HL-60/S4 treated with retinoic acid at 250 ng/mL for 4 days and 3 days (cell line): ENCODE measurements at regions not wholly inside any gene's neighbourhood (a gene's known extent, or its start where the extent isn't known, plus 50 kb on each side); places are given as distances from the start of the nearest gene placed in this dataset.

Source experiments
- in situ Hi-C: fragments of 300-500 bp; cut with MboI; formaldehyde crosslinking; loops from 2 replicates; pipeline ENCODE4 v1.7.0; 2022; ENCODE audit warnings: low sequenced_read_pairs

DNA sequence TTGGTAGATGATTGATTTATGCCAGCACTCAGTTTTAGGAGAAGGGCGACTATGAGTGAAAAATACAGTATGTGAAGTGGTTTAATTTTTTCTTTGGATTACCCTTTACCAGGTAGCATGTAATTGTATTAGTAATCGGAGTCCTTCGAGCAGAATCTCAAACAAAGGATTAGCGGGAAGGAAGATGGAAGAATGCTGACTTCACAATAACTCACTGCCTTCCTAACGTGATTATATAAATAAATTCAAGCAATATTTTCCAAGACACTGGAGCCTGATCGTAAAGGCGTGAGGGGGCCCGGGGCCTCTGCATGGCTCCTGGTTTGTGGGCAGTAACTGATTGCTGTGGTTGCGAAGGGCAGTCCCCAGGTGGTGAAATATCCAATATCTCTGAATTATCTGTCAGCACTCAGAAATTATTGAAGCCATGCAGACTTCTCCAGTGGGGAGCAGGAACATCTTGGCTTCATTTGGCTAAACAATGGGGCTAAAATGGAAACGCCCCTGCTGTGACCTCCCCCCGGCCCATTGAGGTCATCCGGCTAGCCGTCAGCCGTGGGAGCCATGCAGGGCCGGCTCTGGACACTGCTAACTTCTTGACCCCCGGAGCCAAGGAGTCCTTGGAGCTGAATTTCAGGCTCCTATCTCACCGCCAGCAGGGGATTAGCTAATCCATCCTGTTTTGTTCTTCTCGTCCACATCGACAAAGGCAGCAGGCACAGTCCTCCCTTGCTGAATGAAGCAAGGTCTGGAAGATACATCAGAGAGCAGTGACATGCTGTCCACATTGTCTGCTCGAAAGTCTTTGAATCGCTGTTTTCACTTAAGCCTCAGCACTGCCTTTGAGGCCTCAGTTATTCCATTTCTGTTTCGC lies 295.9 kb upstream of the N4BP1 start:
- in situ Hi-C loops = no loop called here

DNA sequence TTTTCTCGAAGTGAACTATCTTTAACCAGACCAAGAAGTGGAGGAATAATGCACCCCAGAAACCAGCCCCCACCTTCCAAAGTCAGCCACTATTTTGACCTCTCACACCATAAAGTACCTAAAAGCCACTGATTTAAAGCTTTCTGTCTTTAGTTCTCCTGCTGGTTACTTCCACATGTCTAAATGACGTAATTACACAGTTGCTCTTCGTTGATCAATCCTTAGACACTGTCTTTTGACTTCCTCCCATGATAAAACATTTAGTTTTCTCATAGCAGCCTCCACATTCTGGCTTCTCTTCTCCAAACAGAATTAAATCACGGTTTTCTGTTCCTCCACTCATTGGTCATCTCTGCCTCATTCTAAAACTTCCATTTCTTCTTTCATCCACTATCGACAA lies 294.4 kb upstream of the N4BP1 start:
- in situ Hi-C loops = no loop called here

DNA sequence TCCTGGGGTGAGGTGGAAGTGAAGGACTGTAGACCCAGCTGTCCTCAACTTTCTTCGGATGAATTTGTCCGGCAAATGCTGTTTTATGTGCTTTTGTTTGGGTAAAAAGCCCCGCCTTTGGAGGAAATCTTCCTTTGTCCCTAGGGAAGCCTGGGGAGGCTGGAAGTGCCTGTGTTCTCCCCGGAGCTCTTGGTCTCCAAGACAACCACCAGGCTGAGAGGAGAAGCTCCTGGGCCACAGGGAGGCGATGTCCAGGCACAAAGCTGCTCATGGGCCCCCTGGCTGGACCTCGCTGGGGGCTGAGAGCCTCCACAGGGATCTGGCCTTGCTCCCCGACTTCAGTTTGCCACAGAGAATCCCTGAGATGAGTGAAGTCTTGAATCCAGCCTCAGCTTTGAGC lies 293.1 kb upstream of the N4BP1 start:
- in situ Hi-C loops = no loop called here

DNA sequence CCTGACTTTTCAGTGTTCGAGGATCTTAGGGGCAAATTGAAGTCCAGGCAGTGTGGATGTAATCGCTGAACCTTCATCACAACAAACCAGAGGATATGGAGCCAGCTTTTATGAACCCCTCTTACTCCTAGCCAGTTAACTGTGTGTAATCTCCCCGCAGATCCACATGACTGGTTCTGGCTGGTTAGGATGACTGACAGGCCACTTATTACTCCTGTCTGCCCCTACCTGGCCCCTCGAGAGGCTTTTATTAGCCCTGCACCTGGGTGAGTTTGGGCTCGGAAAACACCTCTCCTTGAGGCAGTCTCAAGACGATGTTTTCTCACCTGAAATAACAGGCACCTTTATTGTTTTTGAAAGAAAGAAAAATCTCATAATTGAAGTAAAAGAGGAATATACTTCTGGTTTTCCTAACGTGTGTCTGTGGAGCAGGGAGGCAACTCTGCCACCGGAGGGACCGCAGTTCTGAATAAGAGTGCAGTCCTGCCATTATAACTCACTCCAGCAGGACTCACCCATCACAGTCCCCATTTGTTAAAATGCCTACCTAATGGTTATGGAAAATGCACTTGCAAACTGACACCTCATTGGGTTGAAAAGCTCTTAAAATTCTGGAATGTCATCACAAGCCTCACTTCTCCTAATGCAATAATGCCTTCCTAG lies 291.9 kb upstream of the N4BP1 start:
- in situ Hi-C loops = no loop called here

DNA sequence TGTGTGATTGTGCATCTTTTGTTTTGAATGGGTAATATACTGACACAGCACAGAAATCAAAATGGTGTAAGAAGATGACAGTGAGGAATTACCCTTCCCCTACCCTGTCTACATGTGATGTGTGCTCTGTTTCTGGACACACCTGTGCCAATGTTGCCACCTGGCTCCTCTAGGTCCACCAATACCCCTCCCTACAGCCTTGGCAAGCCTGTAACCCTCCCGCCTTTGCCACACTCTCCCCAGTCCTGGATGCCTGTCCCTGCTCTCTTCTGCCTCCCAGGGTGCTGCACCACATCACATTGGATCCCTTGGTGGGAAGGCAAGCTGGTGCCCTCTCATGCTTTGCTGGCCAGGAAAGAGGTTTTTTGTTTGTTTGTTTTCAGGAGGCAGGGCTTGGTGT lies 289.5 kb upstream of the N4BP1 start:
- in situ Hi-C loops = no loop called here

DNA sequence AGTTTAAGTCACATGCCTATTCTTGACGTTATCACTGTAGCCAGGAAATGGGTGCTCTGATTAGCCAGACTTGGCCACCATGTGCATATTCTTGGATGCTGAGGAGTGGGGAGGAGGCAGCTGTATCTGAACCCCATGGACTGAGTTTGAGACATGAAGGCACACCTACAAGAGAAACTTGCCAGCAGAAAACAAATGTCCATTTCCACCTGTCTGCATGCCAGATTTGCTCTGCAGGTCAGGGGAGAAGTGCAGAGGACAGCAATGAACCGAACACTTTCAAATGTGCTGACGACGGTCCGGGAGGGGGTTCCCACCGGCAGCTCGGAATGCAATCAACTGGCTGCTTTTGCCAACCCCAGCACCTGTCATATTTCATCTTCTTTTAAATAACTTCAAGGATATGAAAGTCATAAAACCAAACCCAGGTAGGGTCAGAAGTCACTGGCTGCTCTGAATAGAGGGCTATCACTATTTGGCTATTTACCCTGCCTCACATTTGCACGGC lies 287.8 kb upstream of the N4BP1 start:
- in situ Hi-C loops = no loop called here

DNA sequence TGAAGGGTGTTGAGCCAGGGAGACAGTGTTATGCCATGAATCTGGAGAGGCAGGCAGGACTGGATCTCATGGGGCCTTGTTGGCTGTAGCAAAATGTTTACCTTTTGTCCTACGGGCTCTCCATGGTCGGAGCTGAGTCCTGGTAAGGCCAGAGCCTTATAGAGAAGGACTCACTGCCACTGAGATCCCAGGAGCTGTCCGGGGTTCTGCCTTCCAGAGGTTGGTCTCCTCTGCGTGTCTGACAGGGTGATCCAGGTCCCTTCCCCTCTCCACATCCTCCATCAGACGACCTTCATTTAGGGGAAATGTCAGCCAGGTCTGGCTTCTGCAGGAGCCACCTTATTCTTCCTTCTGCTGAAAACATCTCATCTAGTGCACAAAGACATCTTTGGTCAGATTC lies 285.2 kb upstream of the N4BP1 start:
- in situ Hi-C loops = no loop called here

DNA sequence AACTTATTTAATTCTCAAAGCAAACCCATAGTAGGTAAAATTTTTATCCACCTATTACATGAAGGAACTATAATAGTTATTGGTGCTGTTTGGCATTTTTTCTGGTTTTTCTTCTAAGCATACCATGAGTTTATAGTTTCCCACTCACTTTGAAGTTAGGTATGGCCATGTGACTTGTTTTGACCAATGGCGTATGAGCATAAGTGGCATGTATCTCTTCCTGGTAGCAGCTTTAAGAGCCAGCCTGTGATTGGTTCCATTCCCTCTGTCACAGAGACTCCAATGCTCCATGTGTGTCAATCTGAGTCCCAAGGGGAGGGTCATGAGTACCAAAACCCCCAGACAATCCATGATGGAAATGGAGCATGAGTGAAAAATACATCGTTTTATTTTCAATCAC lies 282.9 kb upstream of the N4BP1 start:
- in situ Hi-C loops = no loop called here

DNA sequence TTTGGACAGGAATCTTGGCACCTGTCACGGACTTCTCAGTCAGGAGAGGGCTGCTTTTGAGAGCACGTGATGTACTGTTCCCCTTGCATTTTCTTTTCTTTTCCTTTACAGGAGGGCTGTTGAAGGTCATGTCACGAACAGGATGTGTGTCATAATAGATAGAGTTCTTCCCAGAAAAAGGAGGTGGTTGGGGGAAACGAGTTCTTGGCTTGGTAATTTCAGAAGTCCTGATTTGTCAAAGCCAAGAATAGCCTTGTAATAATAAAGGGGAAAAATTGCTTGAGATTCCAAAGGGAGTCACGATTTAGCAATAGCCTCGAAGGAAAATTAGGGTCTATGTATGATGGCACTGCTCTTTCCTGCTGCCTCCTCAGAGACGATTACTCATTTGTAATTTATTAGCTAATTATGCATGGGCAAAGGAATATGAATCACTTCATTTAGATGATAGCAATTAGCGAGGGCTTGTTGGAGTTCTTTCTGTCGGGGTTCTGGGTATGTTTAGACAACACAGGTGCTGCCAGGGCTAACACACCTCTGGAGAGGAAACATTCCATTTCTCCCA lies 277.7 kb upstream of the N4BP1 start:
- in situ Hi-C loops = no loop called here

DNA sequence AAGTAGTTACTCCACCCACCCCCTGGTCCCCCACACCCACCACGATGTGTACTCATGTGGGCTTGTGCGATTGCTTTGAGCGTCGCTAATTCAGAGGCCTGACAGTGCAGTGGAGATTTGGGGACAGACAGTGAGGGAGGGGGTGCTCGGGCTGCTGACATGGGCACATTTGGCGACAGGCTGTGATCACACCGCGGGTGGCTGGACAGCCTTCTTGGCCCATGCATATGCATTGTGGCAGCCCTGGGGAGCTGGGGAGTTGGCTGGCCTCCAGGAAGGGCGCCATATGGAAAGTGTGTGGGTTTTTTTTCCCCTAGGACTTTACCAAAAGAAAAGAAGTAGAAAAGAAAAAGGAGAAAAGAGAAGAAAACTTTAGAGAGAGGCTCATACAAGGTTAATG lies 275.5 kb upstream of the N4BP1 start:
- in situ Hi-C loops = no loop called here

DNA sequence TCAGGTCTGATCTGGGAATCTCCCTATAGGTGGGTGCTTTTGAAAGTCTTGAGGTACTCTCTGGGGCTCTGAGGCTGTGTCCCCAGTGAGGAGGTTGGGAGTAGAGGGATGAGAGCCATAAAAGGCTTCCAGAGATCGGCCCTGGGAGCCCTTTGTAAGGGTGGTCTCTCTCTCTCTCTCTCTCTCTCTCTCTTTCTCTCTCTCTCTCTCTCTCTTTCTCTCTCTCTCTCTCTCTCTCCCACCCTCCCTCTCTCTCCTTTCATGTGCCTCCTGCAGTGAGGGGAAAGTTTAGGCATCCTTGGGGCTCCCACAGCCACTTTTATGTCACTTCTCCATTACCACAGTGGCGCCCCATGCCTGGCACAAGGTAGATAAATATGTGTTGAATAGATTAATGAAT lies 271.3 kb upstream of the N4BP1 start:
- in situ Hi-C loops = no loop called here

DNA sequence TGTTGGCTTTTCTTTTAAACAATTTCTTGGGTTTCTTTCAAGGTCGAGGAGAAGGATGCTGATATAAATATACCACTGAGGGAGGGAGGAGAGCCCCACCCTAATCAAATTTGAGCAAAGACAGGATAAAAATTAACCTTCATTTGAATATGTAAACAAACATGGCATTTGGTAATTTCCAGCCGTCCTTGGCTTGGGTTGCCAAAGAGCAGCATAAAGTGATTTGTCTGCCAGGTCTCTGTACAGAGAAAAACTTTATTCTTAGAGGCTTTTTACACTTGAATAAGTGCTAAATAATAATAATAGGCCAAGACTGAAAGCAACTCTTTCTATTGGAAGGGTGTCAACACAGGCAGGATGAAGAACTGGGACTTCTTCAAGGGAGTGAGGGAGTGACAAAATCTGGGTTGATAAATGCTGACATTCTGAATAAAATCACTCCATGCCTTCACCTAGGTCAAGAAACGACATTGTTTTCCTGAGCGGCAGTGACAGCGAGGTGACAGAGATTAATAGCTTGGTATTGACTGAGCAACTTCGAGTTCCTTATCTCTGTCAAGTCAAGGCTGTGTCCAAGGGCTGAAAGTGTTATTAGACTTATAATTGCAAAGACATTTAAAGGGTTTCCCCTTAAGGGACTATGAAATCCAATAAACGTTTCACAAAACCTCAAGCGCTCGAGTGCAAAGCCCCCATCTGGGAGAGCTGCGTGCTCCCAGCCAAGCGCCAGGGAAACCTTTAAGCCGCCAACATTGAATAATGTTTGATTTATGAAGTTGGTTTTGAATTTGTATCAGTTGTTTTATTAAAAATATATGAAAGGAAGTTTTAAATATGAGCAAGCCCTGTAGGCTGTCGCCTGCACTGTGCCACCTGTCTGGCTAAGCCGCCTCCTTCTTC lies 269.5 kb upstream of the N4BP1 start:
- in situ Hi-C loops = no loop called here

DNA sequence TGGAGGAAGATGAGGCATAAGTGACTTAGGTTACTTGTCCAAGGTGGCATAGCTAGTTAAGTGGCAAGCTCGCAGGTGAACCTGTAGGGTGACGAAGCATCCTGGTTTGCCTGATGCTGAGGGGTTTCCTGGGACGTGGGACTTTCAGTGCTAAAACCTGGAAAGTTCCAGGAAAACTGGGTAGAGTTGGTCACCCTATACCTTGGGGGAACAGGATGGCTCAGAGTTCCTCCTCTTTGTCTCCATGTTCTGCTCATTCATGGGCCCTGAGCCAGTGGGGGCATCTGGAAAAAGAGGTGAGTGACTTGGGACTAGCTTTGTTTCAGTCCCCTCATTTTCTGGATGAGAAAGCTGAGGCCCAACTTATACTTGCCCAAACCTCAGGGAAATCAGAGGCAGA lies 268.0 kb upstream of the N4BP1 start:
- in situ Hi-C loops = no loop called here

DNA sequence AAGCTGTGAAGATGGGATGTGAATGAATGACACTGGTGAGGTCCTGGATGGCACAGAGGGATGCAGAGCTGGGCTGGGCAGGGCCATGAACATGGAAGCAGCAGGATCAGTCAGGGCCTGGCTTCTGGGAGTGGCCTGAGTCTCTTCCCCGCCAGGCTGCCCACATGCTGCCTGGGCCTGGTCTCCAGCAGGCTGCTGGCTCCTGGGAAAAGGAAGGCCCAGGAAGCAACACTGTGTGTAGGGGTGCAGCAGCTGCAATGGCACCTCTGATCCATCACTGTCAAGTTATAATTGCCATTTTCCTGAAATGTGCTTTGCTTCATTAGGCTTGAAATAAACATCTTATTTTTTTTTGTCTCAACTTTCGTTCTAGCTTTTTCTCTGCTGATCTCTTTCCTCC lies 260.2 kb upstream of the N4BP1 start:
- in situ Hi-C loops = no loop called here

DNA sequence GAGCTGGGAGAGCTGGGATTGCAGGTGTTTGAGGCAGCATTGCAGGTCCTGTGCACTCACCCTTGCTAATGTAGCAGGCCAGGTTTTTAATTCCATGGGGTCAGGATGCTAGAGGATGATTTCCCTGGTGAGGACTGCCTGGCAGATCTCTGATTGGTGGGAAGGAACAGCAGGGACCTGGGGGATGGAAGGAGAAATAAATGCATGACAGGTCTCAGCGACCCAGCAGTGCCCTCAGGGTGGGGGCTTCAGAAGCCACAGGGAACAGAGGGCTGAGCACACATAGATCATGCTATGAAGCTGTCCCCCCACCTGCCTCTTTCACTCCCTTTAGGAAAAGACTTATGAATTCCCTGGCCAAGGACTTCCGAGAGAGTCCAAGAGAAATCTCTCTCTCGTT lies 255.5 kb upstream of the N4BP1 start:
- in situ Hi-C loops = no loop called here

DNA sequence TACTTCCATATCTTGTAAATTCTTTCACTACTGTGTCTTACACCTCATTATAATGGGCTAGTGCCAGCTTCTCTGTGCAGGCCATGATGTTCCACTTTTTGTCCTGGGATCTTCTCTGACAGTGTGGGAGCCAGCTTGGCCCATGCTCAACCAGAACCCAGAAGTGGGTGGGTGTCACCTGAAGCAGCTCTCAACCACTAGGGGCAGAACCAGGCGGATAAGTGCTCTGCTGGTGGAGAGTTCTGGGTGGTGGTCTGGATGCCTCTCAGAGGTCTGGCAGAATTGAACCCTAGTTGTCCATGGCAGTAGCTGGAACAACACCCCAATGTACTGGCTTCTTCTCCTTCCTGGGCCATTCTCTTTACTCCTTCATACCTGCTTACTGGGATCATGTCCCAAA lies 254.1 kb upstream of the N4BP1 start:
- in situ Hi-C loops = no loop called here

DNA sequence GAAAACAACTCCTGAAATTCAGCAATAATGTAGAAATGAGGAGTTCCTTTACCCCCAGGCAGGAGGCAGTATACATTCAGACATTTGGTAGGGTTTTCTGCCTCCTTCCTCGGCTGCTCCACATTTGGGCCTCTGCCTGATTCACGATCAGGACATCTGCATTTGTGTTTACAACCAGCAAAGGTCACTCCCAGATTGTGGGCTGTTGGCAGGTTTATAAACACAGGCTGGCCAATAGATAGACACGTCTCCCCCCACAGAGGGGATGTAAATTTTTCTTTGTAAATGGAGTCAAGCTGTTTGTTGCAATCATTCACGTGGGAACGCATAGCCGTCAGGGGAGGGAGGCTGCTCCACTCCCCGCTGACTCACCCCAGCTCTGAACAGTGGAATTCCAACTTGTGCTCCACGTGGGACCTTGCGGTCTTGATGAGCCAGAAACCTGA lies 252.1 kb upstream of the N4BP1 start:
- in situ Hi-C loops = no loop called here

DNA sequence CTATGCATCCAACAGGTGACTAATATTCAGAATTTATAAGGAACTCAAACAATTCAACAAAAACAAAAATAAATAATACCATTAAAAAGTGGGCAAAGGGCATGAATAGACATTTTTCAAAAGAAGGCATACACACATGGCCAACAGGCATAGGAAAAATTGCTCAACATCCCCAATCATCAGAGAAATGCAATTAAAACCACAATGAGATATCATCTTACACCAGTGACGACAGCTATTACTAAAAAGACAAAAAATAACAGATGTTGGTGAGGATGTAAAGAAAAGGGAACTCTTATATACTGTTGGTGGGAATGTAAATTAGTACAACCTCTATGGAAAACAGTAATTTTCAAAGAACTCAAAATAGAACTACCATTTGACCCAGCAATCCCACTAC lies 250.4 kb upstream of the N4BP1 start:
- in situ Hi-C loops = no loop called here

DNA sequence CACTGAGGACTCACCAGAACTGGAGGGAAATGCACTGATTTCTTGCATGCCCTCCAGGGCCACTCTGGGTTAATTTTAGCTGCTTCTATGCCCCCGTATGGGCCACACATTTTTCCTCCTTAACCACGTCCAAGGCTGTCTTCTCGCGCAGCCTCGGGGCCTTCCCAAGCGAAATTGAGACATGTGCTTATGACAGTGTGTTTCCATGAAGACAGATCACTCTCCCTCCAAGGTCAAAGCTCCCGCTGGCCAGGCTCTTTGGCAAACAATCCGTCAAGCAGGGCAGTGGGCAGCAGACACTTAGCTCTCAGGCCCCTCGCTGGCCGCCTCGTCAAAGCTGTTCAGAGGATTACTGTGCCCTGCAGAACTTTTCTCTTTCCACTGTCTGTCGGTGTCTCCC lies 243.0 kb upstream of the N4BP1 start:
- in situ Hi-C loops = no loop called here

DNA sequence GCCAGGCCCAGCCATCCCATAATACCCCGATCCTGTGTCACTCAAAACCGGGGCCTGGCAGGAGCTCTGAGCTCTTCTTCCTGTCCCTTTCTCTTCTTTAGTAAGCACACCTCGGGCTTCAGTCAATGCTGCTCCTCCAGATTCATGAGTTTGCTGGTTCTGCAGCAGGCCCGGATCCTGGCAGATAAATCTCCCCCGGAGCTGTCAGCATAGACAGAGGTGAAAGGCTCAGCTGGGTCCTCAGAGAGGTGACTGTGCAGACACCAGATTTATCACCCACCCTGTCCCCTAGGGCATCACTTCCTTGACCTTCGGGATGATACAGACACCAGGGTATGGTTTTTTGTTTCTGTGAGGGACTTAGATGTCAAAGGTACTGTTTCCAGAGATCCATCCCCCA lies 242.5 kb upstream of the N4BP1 start:
- in situ Hi-C loops = no loop called here
